Lower lobe of right lung (tissue), 2 donors: ENCODE measurements at regions not wholly inside any gene's neighbourhood (a gene's known extent, or its start where the extent isn't known, plus 50 kb on each side); places are given as distances from the start of the nearest gene placed in this dataset.

Source experiments
- ATAC-seq, 2 donors: fragments of 200-7000 bp; cut with Tn5 transposase; one replicate each; pipeline ENCODE4 v1.9.1; 2020 to 2022; ENCODE audit warnings: mild to moderate bottlenecking in 2 of 2, moderate library complexity in 2 of 2
- DNase-seq: peaks from one replicate; pipeline ENCODE4 v3.0.0-alpha.2; 2020
- H3K27ac ChIP-seq: fragments of 200-600 bp; one replicate; pipeline ENCODE4 v1.8.0; 2022
- H3K27me3 ChIP-seq: fragments of 200-600 bp; one replicate; pipeline ENCODE4 v1.8.0; 2022; ENCODE audit warnings: low read depth
- H3K36me3 ChIP-seq: fragments of 200-600 bp; one replicate; pipeline ENCODE4 v1.8.0; 2022; ENCODE audit warnings: mild to moderate bottlenecking
- H3K4me1 ChIP-seq: fragments of 200-600 bp; one replicate; pipeline ENCODE4 v1.8.0; 2022
- H3K4me3 ChIP-seq: fragments of 200-600 bp; one replicate; pipeline ENCODE4 v1.8.0; 2022; ENCODE audit warnings: mild to moderate bottlenecking
- H3K9me3 ChIP-seq: fragments of 200-600 bp; one replicate; pipeline ENCODE4 v1.8.0; 2022
- intact Hi-C: fragments of 100-400 bp; cut with DNase I; formaldehyde crosslinking; loops from one replicate; pipeline ENCODE4 v1.11.0; 2022
- TF ChIP-seq, protein P1 (sequence below): fragments of 200-600 bp; IDR thresholded peaks from one replicate; pipeline ENCODE4 v1.8.0; 2022; ENCODE audit warnings: antibody characterized with exemption, mild to moderate bottlenecking
- donor health status: DM: no; HTN: yes; CAD: no; lungs with severe emphysema.

DNA sequence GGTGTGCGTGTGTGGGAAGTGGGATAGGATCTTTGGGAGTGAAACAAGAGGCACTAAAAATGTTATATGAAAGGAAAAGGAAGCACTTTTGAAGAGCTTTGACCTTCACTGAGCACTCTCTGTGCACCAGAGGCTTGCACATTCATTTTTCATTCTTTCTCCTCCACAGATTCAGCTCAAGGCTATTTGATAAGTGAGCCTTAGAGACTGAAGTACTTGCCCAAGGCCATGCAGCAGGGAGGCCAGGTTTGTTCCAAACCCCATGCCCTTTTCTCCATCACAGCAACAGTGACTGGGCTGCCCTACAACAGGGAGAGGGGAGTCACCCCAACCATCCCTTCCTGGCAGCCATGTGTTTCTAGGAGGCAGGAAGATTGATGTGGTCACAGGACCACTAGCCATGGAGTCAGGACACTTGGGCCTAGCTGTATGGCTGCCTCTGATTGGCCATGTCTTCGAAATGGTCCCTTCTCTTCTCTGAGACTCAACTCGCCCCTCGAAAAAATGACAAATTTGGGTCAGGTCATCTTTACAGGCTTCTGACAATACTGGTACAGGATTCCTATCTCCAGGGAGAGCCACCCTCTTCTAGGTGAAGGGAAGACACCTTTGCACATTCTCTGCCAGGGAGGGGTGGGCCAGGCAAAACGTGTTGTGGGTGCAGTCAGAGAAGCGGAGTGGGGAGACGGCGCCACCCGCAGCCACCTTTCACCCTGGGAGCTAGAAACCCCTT, 123.5 kb upstream of the MYCN start:
- intact Hi-C loops: no loop called here
- DNase-seq: no peak

DNA sequence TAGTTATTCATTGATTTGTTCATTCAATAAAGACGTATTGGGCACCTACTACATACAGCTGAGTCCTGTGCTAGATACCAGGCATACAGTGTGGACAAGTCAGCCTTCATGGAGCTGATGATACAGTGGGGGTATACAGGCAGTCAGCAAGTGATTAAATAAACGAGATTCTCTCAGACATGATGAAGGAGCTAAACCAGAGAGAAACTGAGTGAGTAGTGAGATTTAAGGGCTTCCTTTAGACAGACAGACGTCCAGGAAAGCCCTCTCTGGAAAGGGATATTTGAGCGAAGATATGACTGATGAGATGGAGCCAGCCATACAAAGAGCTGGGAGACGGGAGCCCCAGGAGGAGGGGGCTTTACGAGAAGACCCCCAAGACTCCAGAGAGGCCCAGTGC, 122.6 kb upstream of the MYCN start:
- H3K36me3 ChIP-seq: no peaks in the 10 kb centered on the region
- ATAC-seq: no peak
- H3K4me1 ChIP-seq: no peaks in the 10 kb centered on the region
- no peak for DNase-seq
- H3K27ac ChIP-seq: no peak overlapping the region
- H3K4me3 ChIP-seq: no peak overlapping the region
- peaks cover 3% of the 10 kb centered on the region for H3K27me3 ChIP-seq
- no peaks in the 10 kb centered on the region for H3K9me3 ChIP-seq
- intact Hi-C loops: no loop called here
- TF ChIP-seq, protein P1, sequence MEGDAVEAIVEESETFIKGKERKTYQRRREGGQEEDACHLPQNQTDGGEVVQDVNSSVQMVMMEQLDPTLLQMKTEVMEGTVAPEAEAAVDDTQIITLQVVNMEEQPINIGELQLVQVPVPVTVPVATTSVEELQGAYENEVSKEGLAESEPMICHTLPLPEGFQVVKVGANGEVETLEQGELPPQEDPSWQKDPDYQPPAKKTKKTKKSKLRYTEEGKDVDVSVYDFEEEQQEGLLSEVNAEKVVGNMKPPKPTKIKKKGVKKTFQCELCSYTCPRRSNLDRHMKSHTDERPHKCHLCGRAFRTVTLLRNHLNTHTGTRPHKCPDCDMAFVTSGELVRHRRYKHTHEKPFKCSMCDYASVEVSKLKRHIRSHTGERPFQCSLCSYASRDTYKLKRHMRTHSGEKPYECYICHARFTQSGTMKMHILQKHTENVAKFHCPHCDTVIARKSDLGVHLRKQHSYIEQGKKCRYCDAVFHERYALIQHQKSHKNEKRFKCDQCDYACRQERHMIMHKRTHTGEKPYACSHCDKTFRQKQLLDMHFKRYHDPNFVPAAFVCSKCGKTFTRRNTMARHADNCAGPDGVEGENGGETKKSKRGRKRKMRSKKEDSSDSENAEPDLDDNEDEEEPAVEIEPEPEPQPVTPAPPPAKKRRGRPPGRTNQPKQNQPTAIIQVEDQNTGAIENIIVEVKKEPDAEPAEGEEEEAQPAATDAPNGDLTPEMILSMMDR: no peak

More for the DNA sequence above, 123.5 kb upstream of the MYCN start:
- Histone ChIP-seq H3K4me1 (no peaks in the 10 kb centered on the region), H3K4me3 (no peak overlapping the region), H3K27ac (no peak overlapping the region), H3K27me3 (peaks cover 3% of the 10 kb centered on the region), H3K36me3 (no peaks in the 10 kb centered on the region), H3K9me3 (no peaks in the 10 kb centered on the region)
- no peak for ATAC-seq
- TF ChIP-seq, protein P1: no peak

DNA sequence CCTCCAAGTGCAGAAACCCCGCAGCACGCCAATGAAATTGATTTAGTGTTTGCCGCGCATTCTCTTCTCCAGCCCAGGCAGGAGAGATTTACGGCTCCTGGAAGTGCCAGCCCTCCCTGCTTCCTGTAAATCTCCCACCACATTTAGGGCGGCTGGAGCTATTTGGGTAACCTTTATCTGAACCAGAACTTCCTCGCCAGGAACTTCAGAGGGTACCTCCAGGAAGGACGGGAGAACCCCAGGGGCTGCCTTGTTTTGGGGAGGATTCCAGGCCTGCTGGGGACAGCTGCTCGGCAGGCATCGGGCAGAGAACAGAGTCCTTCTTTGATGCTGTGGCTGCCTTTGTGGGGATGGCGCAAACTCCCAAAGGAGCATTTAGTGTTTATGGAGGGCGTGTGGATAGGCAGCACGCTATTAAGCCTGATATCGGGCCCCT, 122.0 kb upstream of the MYCN start:
- H3K9me3 ChIP-seq: no peaks in the 10 kb centered on the region
- TF ChIP-seq, protein P1: no peak
- no peaks in the 10 kb centered on the region for H3K4me1 ChIP-seq
- no peak overlapping the region for H3K27ac ChIP-seq
- H3K36me3 ChIP-seq: no peaks in the 10 kb centered on the region
- ATAC-seq (no peak), DNase-seq (no peak)
- intact Hi-C loops: no loop called here
- peaks cover 3% of the 10 kb centered on the region for H3K27me3 ChIP-seq
- no peak overlapping the region for H3K4me3 ChIP-seq

DNA sequence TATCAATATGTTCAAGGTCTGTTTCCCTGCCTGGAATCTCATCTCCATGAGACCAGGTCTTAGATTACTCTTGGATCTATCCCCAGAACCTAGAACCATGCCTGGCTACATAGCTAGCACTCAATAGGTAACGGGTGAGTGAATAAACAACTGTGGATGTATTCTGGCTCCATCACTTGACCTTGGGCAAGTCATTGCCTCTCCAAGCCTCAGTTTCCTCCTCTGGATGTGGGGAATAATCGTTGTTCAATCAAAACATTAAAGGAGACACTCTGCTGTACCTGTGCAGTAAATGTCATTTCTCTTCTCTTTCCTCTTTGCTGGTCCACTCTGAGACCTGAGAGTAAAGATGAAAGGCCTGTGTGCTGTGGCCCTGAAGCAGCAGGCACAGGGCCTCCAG, 121.5 kb upstream of the MYCN start:
- Histone ChIP-seq H3K4me3 (no peak overlapping the region), H3K4me1 (no peaks in the 10 kb centered on the region), H3K36me3 (no peaks in the 10 kb centered on the region), H3K27me3 (peaks cover 3% of the 10 kb centered on the region), H3K27ac (no peak overlapping the region), H3K9me3 (no peaks in the 10 kb centered on the region)
- TF ChIP-seq, protein P1: no peak
- DNase-seq (no peak), ATAC-seq (no peak)
- intact Hi-C loops: no loop called here

DNA sequence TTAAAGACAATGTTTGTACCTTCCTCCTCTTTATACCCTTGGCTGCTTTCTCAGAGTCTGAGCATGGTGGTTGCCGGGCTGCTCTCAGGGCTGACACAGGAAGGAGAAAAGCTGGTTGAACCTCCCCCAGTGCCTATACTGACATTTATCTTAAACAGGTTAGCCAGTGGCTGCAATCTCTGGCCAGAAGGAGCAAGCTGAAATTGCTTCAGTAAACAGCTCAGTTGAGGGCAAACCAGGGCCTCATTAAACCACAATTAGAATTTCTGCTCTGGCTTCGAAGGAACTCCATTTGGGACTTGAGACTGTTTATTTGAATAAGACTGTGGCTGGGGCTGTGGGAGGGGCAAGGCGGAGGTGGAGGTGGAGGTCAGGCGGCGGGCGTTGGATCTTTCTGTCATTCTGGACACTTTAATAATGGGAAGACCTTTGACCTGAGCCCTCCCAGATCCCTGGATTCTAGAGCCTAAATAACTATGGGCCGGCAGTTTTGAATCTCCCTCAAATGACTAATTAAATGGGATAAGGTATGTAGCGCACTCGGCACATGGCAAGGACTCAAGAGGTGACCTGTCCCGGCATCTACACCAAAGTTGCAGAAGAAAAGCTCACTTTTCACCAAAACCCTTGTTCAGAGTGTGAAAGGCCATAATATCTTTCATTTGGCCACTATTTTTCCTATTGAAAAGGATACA, 120.6 kb upstream of the MYCN start:
- no peak overlapping the region for H3K27ac ChIP-seq
- H3K9me3 ChIP-seq: no peaks in the 10 kb centered on the region
- intact Hi-C loops: no loop called here
- ATAC-seq (no peak), DNase-seq (no peak)
- H3K27me3 ChIP-seq: peaks cover 3% of the 10 kb centered on the region
- no peak overlapping the region for H3K4me3 ChIP-seq
- TF ChIP-seq, protein P1: no peak
- no peaks in the 10 kb centered on the region for H3K4me1 ChIP-seq
- H3K36me3 ChIP-seq: no peaks in the 10 kb centered on the region
